HG02623 (cell line): ENCODE measurements at regions not wholly inside any gene's neighbourhood (a gene's known extent, or its start where the extent isn't known, plus 50 kb on each side); places are given as distances from the start of the nearest gene placed in this dataset.
"Not testable (repeated sequence)": the region's sequence is repeated elsewhere in the genome, so short reads cannot be mapped to it uniquely, and the experiment has no call there.

Source experiments
- ATAC-seq: cut with Tn5 transposase; IDR thresholded peaks from one replicate; pipeline ENCODE4 v1.9.1; 2021; ENCODE audit warnings: moderate library complexity; ENCODE audit not compliant: unreplicated experiment

DNA sequence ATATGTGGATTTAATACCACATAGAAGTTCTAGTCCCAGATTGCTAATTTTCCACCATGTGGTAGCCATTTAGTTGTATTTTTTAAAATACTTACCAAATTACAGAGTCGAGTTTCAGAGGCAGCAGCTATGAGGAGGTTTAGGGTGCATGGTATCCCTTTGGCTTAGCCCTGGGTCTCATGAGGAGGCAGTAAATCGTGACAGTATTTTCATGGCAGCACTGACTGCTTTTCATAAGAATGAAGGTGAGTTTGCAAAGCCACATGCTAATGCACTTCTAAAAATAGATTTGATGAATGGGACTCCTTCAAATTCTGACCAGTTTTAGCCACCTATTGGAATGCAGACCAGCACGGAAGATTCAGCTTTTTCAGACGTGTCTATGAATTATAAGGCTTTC, 114.0 kb upstream of the FRG1 start:
- ATAC-seq = no peak

DNA sequence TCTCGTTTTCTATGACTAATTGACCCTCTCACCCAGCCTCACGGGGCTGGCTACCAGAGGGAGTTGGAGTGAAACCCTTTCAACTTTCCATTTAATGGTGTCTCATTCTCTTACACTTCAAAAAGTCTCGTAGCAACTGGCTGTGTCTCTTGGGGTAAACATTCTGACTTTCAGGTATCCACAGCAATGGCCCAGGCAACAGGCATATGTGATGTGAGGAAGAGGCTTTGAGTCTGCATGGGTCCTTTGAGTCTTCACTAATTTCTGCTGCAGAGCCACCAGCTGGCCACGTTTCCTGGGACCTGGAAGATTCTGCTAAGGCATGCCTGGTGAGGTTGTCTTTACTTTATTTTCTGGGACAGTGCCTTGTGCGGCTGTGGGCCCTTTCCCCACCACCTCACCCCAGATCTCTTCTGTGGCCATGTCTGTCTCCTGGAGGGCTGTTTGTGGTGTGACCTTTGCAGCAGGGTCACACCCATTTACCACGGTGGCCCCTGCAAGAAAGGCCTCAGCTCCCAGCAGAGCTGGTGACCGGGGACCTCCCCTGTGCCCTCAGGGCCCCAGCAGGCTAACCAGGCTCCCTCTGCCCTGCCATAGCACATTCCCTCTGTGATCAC, 112.5 kb upstream of the FRG1 start:
- ATAC-seq = no peak

DNA sequence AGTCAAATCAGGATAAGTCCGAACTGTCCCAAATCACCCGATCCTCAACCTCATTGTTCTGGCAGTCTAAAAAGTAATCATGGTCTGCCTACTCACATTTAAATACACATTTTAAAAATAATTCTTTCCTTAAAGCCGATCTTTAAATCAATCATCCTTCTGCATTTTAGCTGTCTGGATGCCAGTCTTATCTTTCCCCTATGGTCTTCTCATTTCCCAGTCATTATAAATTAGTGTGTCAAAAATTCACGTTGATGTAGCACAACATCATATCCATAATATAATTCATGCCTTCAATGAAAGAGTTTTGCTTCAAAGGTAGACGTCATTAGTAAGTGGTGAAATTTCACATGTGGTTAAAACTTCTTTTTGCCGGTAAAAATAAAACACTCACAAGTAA, 108.1 kb upstream of the FRG1 start:
- no peak for ATAC-seq

DNA sequence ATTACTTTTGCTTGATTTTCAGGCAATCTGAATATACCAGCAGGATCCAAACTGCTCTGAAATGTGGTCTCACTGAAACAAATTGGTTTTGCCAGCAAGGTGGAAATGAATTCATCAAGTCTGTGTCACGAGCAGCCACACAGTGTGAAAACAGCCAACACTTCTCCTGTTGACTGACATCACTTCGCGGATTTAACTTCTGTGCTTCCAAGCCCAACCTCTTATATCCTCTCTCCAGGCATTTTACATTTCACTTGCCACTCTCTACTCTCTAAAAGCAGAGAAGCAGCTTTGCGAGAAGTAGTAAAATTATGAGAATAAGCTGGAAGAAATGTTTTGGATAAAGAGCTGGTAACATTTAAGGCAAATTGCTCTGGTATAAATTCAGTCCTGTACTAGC, 106.1 kb upstream of the FRG1 start:
- no peak for ATAC-seq

DNA sequence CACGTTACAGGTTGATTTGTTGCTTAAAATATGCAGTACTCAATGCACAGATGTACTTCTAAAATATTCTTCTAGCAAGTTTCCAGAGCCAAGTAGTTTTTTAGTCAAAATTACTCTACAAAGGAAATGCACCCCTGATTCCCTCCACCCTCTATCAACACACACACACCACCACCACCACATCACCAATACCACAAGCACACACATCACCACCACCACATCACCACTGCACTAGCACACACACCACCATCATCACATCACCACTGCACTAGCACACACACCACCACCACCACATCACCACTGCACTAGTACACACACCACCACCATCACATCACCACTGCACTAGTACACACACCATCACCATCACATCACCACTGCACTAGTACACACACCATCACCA, 105.2 kb upstream of the FRG1 start:
- no peak for ATAC-seq

DNA sequence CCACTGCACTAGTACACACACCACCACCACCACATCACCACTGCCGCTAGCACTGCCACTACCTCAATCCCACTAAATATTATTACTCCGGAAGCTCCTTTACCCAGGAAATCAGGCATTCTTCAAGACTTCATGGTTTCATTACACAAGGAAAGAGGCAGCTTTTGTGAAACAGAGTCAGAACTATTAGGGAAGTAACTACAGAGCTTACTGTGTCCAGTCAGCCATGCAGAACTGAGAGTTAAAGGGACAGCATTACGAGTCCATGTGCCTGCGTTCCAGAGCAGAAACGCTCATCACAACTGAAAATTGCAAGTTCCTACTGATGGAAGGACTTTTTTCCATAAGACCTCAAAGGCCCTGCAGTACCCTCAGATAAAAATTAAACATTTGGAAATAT, 103.2 kb upstream of the FRG1 start:
- ATAC-seq = no peak

DNA sequence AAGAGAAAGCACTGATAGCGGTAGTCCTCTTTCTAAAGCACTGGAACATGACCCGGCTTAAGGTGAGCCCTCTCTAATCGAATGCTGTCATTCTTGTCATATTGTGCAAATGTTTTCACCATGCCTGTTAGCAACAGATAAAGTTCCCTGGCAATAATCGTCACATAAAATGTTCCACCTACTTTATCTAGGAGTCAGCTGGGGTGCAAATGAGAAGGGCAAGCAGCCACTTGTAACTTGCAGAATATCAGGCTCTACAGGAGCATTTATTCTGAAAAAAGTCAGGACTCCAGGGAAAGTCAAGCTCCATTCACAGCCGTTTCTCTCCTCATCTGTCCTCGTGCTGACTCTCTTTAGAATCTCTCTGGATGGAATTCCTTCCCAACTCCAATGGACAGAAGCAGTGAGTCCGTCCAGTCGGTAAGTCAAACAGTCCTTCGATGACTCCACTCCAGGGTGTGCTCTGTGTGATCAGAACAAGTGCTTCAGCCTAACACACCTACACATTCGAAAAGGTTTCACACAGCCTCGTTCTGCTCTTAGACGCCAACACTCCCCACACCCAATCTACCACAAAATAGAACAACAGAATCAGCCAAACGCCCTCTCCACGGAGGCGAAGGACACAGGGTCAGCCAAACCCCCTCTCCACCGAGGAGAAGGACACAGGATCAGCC, 101.7 kb upstream of the FRG1 start:
- no peak for ATAC-seq

DNA sequence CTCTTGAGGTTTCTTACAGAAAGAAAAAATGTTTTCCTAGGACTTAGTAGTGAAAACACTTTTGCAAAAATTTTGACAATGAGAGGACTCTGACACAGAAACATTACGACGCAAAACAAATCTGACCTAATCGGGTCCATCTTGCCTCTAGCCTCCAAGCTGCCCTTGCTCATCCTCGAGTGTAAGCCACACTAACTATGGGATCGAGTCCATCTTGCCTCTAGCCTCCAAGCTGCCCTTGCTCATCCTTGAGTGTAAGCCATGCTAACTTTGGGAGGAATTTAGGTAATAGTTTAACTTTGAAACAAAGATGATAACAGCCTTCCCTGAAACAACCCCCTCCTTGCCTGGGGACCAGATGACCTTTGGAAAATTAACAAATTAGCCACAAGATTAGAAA, 100.3 kb upstream of the FRG1 start:
- ATAC-seq = no peak

DNA sequence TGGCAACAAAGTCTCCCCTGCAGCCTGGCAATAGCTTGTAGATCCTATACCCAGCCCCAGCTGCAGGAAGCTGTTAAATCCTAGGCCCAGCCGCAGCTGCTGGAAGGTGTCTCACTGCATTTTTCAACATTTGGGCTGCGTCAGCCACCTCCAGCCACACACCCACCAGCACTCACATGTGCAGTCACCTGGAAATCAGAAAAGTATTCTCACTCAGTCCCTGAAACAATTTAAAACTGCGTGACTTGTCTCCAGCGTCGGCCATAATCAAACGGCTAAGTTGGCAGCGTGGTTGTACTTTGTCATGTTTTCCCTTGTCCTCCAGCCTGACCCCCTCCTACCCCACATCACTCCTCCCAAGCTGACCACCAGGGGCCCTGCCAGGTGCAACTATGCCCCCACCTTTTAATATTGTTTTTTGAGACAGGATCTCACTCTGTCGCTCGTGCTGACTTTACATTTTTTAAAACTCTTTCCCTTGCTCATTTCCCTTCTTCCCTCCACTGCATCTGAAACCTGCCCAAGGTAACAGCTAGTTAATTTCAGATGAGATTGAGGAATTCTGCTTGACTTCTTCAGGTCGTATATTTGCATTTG, 97.2 kb upstream of the FRG1 start:
- ATAC-seq = no peak

DNA sequence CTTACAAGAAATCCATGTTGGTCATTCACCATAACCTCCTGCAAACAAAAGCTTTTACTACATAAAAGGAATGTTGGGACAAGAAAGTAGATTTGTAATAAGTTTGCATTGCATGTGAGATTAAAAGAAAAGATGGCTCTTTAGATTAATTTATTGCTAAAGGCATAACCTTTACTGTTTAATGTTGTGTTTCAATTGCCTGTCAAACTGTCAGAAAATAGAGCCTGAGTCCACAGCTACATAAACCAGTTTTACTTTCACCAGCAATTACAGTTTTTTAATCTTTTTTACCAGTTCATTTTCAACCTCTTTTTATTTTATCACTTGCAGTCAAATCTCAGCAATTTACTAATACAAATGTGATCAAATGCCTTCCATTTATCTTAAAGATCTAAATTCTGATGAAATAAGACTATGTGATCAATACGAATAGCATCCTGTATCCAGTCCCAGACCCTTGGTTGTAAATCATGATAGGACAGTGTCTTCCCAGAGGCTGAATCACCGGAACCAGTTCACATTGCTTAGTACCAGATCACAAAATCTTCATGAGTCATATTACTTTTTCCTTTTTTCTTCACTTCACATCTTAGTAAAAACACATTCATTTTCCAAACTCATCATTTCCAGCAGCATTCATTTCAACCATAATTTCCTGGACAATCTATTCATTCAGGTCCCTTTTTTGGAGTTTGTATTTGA, 95.4 kb upstream of the FRG1 start:
- ATAC-seq = no peak

DNA sequence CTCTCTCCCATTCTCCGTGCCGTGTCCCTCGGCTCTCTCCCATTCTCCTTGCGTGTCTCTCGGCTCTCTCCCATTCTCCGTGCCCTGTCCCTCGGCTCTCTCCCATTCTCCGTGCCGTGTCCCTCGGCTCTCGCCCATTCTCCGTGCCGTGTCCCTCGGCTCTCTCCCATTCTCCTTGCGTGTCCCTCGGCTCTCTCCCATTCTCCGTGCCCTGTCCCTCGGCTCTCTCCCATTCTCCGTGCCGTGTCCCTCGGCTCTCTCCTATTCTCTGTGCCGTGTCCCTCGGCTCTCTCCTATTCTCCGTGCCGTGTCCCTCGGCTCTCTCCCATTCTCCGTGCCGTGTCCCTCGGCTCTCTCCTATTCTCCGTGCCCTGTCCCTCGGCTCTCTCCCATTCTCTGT, 94.6 kb upstream of the FRG1 start:
- ATAC-seq = not testable (repeated sequence)

DNA sequence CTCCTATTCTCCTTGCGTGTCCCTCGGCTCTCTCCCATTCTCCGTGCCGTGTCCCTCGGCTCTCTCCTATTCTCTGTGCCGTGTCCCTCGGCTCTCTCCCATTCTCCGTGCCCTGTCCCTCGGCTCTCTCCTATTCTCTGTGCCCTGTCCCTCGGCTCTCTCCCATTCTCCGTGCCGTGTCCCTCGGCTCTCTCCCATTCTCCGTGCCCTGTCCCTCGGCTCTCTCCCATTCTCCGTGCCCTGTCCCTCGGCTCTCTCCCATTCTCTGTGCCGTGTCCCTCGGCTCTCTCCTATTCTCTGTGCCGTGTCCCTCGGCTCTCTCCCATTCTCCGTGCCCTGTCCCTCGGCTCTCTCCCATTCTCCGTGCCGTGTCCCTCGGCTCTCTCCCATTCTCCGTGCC, 94.1 kb upstream of the FRG1 start:
- not testable (repeated sequence) for ATAC-seq

DNA sequence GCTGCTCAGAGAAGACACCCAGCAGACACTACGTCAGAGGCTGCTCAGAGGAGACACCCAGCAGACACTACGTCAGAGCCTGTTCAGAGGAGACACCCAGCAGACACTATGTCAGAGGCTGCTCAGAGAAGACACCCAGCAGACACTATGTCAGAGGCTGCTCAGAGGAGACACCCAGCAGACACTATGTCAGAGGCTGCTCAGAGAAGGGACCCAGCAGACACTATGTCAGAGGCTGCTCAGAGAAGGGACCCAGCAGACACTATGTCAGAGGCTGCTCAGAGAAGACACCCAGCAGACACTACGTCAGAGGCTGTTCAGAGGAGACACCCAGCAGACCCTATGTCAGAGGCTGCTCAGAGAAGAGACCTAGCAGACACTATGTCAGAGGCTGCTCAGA, 92.0 kb upstream of the FRG1 start:
- not testable (repeated sequence) for ATAC-seq

DNA sequence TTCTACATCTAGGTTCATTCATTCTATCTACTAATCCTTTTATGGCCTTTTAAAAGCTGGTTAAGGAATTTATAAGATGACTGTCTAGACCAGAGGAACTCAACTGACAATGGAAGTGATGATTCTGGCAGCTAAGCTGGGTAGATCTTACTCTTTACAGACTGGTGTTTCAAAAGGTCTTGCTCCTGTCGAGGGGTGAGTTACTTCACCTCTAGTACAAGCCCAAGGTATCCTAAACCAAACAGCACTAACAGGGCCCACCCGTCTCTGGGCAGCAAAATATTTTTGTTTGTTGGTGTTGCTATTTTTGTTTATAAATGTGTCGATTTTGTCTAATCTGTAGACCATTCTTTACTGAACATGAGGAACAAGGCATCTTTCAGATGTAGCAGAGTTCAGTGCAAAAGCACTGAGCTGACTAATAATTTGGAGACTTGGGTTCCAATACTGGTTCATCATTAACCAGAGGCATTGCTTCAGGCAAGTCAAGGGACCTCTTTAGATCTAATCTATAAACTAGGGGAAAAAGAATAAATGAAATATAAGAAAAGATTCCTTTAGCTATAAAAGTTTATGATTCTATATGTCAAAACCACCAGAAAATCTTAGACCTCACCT, 90.3 kb upstream of the FRG1 start:
- no peak for ATAC-seq

DNA sequence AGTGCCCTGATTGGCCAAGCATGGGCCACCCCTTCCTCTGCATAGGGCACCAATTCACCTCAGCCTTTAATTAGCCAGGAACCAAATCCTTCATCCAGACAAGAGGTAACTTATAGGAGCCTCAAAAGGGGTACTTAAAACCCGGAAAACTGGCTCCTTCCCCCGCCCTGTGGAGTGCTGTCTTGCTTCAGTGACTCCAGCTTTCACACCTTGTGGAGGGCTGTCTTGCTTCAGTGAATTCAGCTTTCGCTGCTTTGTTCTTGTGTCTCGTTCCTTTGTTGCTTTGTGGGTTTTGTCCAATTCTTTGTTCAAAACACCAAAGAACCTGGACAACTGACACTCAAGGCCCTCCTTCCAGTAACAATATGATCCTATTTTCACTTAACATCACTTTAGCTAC, 82.2 kb upstream of the FRG1 start:
- no peak for ATAC-seq

DNA sequence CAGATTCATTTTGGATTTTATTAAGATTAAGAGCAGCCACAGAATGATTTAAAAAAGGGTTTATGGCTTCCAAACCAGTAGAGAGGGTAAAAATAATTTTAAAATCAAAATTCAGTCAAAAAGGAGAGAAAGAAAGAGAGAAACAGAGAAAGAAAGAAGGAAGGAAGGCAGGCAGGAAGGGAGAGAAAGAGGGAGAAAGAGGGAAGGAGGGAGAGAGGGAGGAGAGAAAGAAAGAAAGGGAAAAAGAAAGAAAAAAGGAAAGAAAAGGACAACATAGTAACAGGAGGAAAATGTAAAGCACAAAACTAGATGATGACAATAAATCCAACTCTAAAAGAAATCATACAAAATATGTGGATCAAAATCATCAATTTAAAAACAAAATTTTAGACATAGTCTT, 79.6 kb upstream of the FRG1 start:
- no peak for ATAC-seq

DNA sequence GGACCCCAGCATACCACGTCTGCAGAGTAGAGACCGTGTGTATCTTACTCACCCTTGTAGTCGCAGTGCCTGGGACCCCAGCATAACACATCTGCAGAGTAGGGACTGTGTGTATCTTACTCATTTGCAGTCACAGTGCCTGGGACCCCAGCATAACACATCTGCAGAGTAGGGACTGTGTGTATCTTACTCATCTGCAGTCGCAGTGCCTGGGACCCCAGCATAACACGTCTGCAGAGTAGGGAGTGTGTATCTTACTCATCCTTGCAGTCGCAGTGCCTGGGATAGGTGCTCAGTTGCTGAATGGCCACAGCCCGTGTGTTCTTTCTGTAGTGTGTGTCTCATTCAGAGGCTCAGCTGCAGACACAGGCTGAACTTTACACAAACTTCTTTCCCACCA, 71.4 kb upstream of the FRG1 start:
- no peak for ATAC-seq

DNA sequence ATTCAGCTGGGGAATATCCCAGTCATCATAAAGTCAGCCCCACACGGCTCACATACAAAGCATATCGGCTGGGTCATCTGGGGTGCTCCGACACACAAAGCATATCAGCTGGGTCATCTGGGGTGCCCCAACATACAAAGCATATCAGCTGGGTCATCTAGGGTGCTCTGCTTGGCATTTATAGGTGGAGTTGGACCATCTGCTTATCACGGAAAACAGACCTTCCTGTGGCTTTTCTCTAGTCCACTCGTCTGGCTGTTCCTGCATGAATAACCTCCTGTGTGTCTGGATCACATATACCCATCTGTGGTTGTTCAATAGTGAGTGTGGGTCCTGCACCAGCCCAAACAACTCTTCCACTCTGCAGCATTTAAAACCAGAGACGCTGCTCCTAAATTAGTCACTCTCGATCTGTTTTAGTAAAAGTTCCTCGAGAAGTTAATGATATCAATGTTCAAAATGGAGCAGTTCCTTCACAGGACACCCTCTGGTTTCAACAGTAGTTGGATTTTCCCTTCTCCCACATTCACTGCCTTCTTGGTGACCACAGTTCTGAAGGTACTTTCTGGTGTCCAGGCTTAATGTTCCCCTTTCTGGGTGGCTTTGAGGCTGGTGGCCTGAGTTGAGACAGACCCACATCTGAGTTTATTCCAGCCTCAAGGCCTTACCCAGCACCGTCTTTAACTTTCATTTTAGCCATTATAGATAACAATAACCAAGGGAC, 70.0 kb upstream of the FRG1 start:
- no peak for ATAC-seq

DNA sequence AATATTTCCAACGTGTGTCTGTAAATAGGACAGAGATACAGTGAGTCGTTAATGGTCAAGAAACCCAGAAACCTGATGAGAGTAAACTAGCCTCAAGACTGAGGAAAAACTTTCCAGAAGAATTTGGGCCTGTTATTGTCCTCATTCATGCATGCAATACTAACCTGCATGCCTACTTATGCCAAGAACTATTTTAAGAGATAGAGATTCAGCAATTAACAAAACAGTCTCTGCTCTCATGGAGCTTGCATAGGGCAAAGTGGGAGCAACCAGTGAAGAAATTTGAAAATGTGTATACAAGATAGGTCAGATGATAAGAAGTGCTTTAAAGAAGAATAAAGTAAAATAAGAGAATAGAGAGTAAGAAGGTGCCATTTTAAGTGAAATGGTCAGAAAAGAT, 66.1 kb upstream of the FRG1 start:
- no peak for ATAC-seq

DNA sequence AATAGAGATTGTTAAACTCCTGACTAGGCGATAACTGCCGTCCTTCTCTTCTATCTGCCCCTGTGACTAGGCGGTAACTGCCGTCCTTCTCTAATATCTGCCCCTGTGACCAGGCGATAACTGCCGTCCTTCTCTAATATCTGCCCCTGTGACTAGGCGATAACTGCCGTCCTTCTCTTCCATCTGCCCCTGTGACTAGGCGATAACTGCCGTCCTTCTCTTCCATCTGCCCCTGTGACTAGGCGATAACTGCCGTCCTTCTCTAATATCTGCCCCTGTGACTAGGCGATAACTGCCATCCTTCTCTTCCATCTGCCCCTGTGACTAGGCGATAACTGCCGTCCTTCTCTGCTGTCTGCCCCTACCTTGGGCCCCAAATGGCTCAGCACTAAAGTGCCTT, 59.5 kb upstream of the FRG1 start:
- ATAC-seq = not testable (repeated sequence)

DNA sequence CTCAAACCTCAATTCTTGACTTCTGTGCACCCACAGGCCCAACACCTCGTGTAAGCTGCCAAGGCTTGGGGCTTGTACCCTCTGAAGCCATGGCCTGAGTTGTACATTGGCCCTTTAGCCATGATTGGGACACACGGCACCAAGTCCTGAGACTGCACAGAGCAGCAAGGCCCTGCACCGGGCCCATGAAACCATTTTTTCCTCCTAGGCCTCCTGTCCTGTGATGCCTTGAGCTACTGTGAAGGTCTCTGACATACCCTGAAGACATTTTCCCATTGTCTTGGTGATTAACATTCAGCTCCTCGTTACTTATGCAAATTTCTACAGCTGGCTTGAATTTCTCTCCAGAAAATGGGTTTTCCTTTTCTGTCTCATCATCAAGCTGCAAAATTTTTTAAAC, 52.3 kb upstream of the FRG1 start:
- ATAC-seq = not testable (repeated sequence)
